ENCODE measurements at regions not wholly inside any gene's neighbourhood (a gene's known extent, or its start where the extent isn't known, plus 50 kb on each side); places are given as distances from the start of the nearest gene placed in this dataset.

- DNase-seq: no peak
These were observed 559.7 kb upstream of the ZEB2 start for GRCh38 chr2:145079641-145080040.

GRCh38 chr2:145078923-145079322 lies 559.0 kb upstream of the ZEB2 start:
- no peak for DNase-seq

- no peak for DNase-seq
These were observed 556.2 kb upstream of the ZEB2 start for GRCh38 chr2:145076085-145076484.

- no peak for DNase-seq
These were observed 555.6 kb upstream of the ZEB2 start for GRCh38 chr2:145075454-145076062.

GRCh38 chr2:145070703-145071102 lies 550.8 kb upstream of the ZEB2 start:
- no peak for DNase-seq

- no peak for DNase-seq
These were observed 548.6 kb upstream of the ZEB2 start for GRCh38 chr2:145068509-145068908.

- no peak for DNase-seq
These were observed 547.7 kb upstream of the ZEB2 start for GRCh38 chr2:145067549-145068030.

- peak; percentile 61 for DNase-seq
These were observed 547.1 kb upstream of the ZEB2 start for GRCh38 chr2:145066856-145067548.

- DNase-seq: peak; percentile 26
These were observed 546.3 kb upstream of the ZEB2 start for GRCh38 chr2:145066151-145066661.

- DNase-seq: no peak
These were observed 545.4 kb upstream of the ZEB2 start for GRCh38 chr2:145065342-145065741.

GRCh38 chr2:145064511-145064910 lies 544.6 kb upstream of the ZEB2 start:
- no peak for DNase-seq

- DNase-seq: no peak
These were observed 541.0 kb upstream of the ZEB2 start for GRCh38 chr2:145060876-145061275.

- DNase-seq: no peak
These were observed 540.0 kb upstream of the ZEB2 start for GRCh38 chr2:145059914-145060313.

- DNase-seq: no peak
These were observed 539.4 kb upstream of the ZEB2 start for GRCh38 chr2:145059343-145059742.

- DNase-seq: no peak
These were observed 538.5 kb upstream of the ZEB2 start for GRCh38 chr2:145058457-145058856.

GRCh38 chr2:145055651-145056050 lies 535.7 kb upstream of the ZEB2 start:
- DNase-seq: no peak

GRCh38 chr2:145050134-145050533 lies 530.2 kb upstream of the ZEB2 start:
- DNase-seq: no peak

GRCh38 chr2:145049475-145049874 lies 529.6 kb upstream of the ZEB2 start:
- peak; percentile 19 for DNase-seq

GRCh38 chr2:145047554-145047953 lies 527.6 kb upstream of the ZEB2 start:
- no peak for DNase-seq

GRCh38 chr2:145044491-145044890 lies 524.6 kb upstream of the ZEB2 start:
- DNase-seq: no peak

- no peak for DNase-seq
These were observed 523.5 kb upstream of the ZEB2 start for GRCh38 chr2:145043399-145043834.

- no peak for DNase-seq
These were observed 521.8 kb upstream of the ZEB2 start for GRCh38 chr2:145041706-145042105.

- DNase-seq: no peak
These were observed 520.5 kb upstream of the ZEB2 start for GRCh38 chr2:145040433-145040832.

- DNase-seq: no peak
These were observed 518.2 kb upstream of the ZEB2 start for GRCh38 chr2:145038041-145038525.
